Thoracic aorta (tissue), 2 donors: ENCODE measurements at regions not wholly inside any gene's neighbourhood (a gene's known extent, or its start where the extent isn't known, plus 50 kb on each side); places are given as distances from the start of the nearest gene placed in this dataset.

ENCODE experiments used
- ATAC-seq: fragments of 150-250 bp; one replicate; pipeline ENCODE4 v1.8.0; 2017; ENCODE audit warnings: low read depth; ENCODE audit not compliant: insufficient number of reproducible peaks, low FRiP score
- DNase-seq: peaks from one replicate; pipeline ENCODE4 v3.0.0-alpha.2; 2020; ENCODE audit warnings: low spot score
- H3K27ac ChIP-seq, 2 donors: fragments of 200-600 bp; sonication (generic); 1 replicate in 1 of 2; 2 replicates in 1 of 2; pipeline ENCODE4 v1.5.1; 2016; ENCODE audit warnings: mild to moderate bottlenecking in 2 of 2, moderate library complexity in 2 of 2
- H3K27me3 ChIP-seq: fragments of 200-600 bp; sonication (generic); replicated peaks from 2 replicates; pipeline ENCODE4 v1.6.0; 2016; ENCODE audit warnings: mild to moderate bottlenecking; ENCODE audit not compliant: insufficient read depth
- H3K36me3 ChIP-seq: fragments of 200-600 bp; sonication (generic); one replicate; pipeline ENCODE4 v1.5.1; 2016
- H3K4me1 ChIP-seq, 2 donors: fragments of 200-600 bp; sonication (generic); 1 replicate in 1 of 2; 2 replicates in 1 of 2; pipeline versions ENCODE4 v1.5.1 to v1.6.0; 2016; ENCODE audit warnings: low read depth in 2 of 2, mild to moderate bottlenecking in 1 of 2; ENCODE audit not compliant: control insufficient read depth in 1 of 2
- H3K4me3 ChIP-seq: fragments of 200-600 bp; sonication (generic); 2 replicates; pipeline ENCODE4 v1.5.1; 2016; ENCODE audit warnings: mild to moderate bottlenecking
- H3K9me3 ChIP-seq: fragments of 200-600 bp; sonication (generic); 2 replicates; pipeline ENCODE4 v1.5.1; 2016
- TF ChIP-seq, protein P1 (sequence below): fragments of 200-600 bp; sonication (generic); IDR thresholded peaks from one replicate; pipeline ENCODE4 v1.5.1; 2019; ENCODE audit warnings: antibody characterized with exemption

DNA sequence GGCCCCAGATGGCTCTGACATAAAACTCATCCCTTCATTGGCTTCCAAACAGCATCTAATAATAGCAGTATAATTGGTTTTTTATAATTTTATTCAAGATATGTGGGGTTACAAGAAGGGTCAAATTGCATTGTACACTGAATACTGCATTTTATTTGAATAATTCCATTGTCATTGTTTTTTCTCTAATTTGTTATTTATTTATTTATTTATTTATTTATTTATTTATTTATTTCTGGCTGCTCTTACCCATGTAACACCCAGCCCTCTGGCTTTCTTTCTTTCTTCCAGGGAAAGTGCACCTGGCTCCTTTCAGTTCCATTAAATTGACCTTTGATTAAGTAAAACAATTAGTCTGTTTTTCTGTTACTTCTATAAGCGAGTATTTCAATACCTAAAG lies 210.1 kb downstream of the CDH9 start:
- H3K36me3 ChIP-seq = no peaks in the 10 kb centered on the region
- no peak for ATAC-seq
- DNase-seq = no peak
- TF ChIP-seq, protein P1, sequence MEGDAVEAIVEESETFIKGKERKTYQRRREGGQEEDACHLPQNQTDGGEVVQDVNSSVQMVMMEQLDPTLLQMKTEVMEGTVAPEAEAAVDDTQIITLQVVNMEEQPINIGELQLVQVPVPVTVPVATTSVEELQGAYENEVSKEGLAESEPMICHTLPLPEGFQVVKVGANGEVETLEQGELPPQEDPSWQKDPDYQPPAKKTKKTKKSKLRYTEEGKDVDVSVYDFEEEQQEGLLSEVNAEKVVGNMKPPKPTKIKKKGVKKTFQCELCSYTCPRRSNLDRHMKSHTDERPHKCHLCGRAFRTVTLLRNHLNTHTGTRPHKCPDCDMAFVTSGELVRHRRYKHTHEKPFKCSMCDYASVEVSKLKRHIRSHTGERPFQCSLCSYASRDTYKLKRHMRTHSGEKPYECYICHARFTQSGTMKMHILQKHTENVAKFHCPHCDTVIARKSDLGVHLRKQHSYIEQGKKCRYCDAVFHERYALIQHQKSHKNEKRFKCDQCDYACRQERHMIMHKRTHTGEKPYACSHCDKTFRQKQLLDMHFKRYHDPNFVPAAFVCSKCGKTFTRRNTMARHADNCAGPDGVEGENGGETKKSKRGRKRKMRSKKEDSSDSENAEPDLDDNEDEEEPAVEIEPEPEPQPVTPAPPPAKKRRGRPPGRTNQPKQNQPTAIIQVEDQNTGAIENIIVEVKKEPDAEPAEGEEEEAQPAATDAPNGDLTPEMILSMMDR = no peak
- no peaks in the 10 kb centered on the region for H3K4me1 ChIP-seq
- H3K27ac ChIP-seq = no peak overlapping the region
- no peaks in the 10 kb centered on the region for H3K27me3 ChIP-seq
- H3K4me3 ChIP-seq = no peak overlapping the region
- H3K9me3 ChIP-seq = no peaks in the 10 kb centered on the region

DNA sequence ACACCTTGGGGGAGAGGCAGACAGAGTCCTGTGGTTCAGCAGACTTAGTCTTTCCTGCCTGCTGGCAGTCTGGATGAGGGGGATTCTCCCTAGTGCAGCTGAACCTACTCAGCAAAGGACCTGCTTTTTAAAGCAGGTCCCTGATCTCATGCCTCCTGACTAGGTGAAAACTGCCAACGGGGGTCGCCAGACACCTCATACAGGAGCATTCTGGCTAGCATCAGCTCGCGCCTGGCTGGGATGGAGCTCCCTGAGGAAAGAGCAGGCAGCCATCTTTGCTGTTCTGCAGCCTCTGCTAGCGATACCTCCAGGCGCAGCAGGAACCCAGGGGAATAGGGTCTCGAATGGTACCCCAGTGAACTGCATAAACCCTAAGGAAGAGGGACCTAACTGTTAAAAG lies 225.2 kb downstream of the CDH9 start:
- H3K4me1 ChIP-seq = no peaks in the 10 kb centered on the region
- H3K36me3 ChIP-seq = no peaks in the 10 kb centered on the region
- no peak overlapping the region for H3K27ac ChIP-seq
- DNase-seq (no peak), ATAC-seq (no peak)
- TF ChIP-seq, protein P1 = no peak
- H3K9me3 ChIP-seq = peaks cover 3% of the 10 kb centered on the region
- H3K4me3 ChIP-seq = no peak overlapping the region
- H3K27me3 ChIP-seq = no peaks in the 10 kb centered on the region

DNA sequence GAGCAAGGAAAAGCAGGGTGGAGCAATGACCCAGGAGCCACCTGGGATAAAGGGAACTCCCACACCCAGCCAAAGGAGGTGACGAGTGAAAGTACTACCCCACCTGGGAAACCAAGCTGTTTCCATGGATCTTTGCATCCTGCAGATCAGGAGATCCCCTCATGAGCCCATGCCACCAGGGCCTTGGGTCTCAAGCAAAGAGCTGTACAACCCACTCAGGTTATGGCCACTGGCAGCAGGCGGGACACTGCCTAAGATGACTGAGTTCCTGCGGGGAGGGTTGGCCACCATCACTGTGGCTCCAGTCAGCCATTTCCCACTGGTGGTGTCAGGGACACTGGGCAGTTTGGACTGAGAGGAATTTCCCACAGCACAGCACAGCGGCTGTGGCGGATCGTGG lies 225.7 kb downstream of the CDH9 start:
- peaks cover 3% of the 10 kb centered on the region for H3K9me3 ChIP-seq
- H3K27me3 ChIP-seq = no peaks in the 10 kb centered on the region
- H3K36me3 ChIP-seq = no peaks in the 10 kb centered on the region
- H3K4me1 ChIP-seq = no peaks in the 10 kb centered on the region
- no peak overlapping the region for H3K4me3 ChIP-seq
- no peak for ATAC-seq
- no peak overlapping the region for H3K27ac ChIP-seq
- no peak for DNase-seq
- TF ChIP-seq, protein P1 = no peak

DNA sequence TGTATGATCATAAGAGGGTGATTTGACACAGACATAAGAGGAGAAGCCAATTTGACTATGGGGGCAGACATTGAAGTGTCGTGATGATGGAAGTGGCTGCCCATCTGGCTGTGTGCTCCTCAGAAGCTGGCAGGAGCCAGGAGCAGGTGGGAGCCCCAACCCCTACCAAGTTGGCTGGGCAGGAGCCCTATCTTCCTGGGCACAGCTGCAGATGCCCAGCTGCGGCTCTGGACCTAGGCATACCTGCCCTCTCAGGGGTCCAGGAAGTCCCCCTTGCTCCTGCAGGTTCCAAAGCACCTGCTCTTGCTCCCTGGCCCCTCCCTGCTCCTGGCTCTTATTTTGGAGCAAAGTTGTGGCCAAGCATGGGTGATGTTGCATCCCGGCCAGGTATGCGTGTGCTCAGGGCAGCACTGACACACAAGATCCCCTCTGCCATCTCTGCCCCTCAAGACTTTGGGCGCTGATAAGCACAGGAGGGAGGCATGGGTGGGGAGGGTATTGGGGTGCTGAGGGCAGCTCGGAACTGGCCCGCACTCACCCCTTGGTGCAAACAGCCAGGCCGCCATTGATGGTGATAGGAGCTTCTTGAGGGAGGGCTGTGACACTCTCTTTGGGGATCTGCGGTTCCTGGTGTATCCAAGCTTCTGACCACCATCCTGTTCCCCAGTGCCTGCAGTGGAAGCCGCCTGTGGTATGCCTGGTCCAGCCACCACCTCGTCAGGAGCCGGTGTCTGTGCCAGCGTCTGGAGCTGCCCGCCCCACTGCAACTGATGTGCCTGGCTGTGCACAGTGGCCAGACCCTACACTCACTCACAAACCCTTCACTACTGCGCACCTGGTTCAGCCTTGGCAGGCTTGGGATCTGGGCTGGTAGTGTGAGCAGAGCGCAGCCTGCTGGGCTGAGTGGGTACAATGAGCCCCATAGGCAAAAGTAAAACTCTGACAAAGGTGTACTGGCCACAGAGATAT lies 230.9 kb downstream of the CDH9 start:
- Histone ChIP-seq H3K9me3 (no peaks in the 10 kb centered on the region), H3K36me3 (no peaks in the 10 kb centered on the region), H3K27me3 (no peaks in the 10 kb centered on the region), H3K4me1 (no peaks in the 10 kb centered on the region), H3K27ac (no peak overlapping the region), H3K4me3 (no peak overlapping the region)
- no peak for ATAC-seq
- TF ChIP-seq, protein P1 = no peak
- no peak for DNase-seq

DNA sequence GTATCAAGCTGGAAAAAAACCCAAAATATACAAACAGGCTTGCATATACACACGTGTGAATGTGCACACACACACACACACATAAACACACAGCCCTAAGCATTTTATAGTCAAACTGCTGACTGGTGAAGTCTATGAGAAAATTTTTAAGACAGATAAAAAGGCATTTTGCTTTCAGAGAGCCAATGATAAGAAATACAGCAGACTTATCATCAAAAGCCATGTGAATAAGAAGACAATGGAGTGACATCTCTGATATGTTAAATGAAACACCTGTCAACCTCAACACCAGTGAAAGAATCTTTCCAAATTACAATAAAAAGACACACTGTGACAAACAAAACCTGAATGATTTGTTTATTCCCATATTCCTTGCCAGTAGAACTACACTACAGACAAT lies 233.3 kb downstream of the CDH9 start:
- Histone ChIP-seq H3K27me3 (no peaks in the 10 kb centered on the region), H3K4me1 (no peaks in the 10 kb centered on the region), H3K27ac (no peak overlapping the region), H3K36me3 (no peaks in the 10 kb centered on the region), H3K4me3 (no peak overlapping the region), H3K9me3 (no peaks in the 10 kb centered on the region)
- TF ChIP-seq, protein P1 = no peak
- ATAC-seq (no peak), DNase-seq (no peak)
